Esophagus muscularis mucosa (tissue), 4 donors: ENCODE measurements at regions not wholly inside any gene's neighbourhood (a gene's known extent, or its start where the extent isn't known, plus 50 kb on each side); places are given as distances from the start of the nearest gene placed in this dataset.

Source experiments
- DNase-seq: peaks from one replicate; pipeline ENCODE4 v3.0.0-alpha.2; 2017; ENCODE audit errors: extremely low spot score
- H3K27ac ChIP-seq, 4 donors: fragments of 200-600 bp; sonication (generic); replicated peaks in 1 of 4; 1 replicate in 3 of 4; 2 replicates in 1 of 4; pipeline ENCODE4 v1.5.1; 2016 to 2019; ENCODE audit warnings: mild to moderate bottlenecking in 1 of 4
- H3K27me3 ChIP-seq, 4 donors: fragments of 200-600 bp; sonication (generic); one replicate each; pipeline versions ENCODE4 v1.5.1 to v1.6.0; 2016 to 2019
- H3K36me3 ChIP-seq, 4 donors: fragments of 200-600 bp; sonication (generic); one replicate each; pipeline ENCODE4 v1.5.1; 2016 to 2019
- H3K4me1 ChIP-seq, 4 donors: fragments of 200-600 bp; sonication (generic); one replicate each; pipeline ENCODE4 v1.5.1; 2016 to 2019
- H3K4me3 ChIP-seq, 4 donors: fragments of 200-600 bp; sonication (generic); 1 replicate in 2 of 4; 2 replicates in 2 of 4; pipeline ENCODE4 v1.5.1; 2016 to 2019; ENCODE audit warnings: mild to moderate bottlenecking in 4 of 4, moderate library complexity in 1 of 4
- H3K9me3 ChIP-seq, 4 donors: fragments of 200-600 bp; sonication (generic); 1 replicate in 3 of 4; 2 replicates in 1 of 4; pipeline ENCODE4 v1.5.1; 2016 to 2019
- CTCF ChIP-seq, 3 experiments: fragments of 200-600 bp in 2 of 3; fragments of 450-650 bp in 1 of 3; sonication (generic) in 2 of 3; IDR thresholded peaks; one replicate each; pipeline ENCODE4 v1.5.1; 2017 to 2019; ENCODE audit warnings: antibody characterized with exemption in 3 of 3, mild to moderate bottlenecking in 2 of 3, moderate library complexity in 1 of 3
- EP300 ChIP-seq: sonication (generic); formaldehyde crosslinking; IDR thresholded peaks from one replicate; pipeline ENCODE4 v1.6.1; 2017; ENCODE audit warnings: antibody characterized with exemption
- POLR2A ChIP-seq: fragments of 450-650 bp; IDR thresholded peaks from one replicate; pipeline ENCODE4 v1.6.1; 2017; ENCODE audit warnings: antibody characterized with exemption, moderate library complexity, mild to moderate bottlenecking, low read depth
- POLR2AphosphoS5 ChIP-seq, 2 donors: sonication (generic); formaldehyde crosslinking; IDR thresholded peaks; one replicate each; pipeline ENCODE4 v1.6.1; 2017; ENCODE audit warnings: antibody characterized with exemption in 2 of 2
- WGBS: methylation state at CpG from one replicate; pipeline ENCODE4 v1.1.5; 2018; 5-methylcytosine and 5-hydroxymethylcytosine counted together
- intact Hi-C: fragments of 100-400 bp; cut with DNase I; formaldehyde crosslinking; loops from one replicate; pipeline ENCODE4 v1.15.1; 2023

DNA sequence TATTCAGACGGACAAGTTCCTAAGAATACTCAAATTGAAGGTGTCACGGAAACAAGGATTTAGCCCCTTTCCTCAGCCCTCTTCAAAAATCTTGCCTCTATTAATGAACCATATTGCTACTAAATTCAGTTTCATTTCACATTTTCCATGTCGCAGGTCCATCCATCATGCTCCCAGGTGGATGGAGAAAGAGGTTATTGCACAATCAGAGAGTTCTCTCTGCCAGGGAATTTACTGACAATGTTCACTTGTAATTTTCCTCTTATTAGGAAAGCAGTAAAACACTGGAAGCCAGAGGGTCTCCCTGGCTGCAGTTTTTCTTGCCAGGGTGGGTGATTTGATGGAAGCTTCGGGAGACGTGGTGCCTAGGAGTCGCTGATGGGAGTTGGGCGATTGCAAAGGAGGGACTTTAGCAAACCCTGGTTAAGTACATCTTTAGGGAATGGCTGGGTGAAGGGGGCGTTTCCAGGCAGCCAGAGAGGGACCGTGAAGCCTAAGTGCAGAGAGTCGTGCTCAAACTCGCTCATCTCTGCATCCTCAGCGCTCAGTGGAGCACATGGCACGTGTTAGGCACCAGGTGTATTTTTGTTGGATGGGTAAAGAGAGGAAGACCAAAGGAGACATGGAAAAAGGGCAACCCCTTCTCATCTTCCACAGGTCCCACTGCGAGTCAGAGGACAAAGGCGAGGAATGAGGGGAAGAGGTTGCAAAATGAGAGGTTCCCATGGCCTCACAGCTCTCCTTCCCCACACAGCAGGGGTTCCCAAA is 321.9 kb upstream of the CDH4 start:
- H3K4me3 ChIP-seq: no peak overlapping the region
- no peaks in the 10 kb centered on the region for H3K27me3 ChIP-seq
- H3K9me3 ChIP-seq: no peaks in the 10 kb centered on the region
- H3K4me1 ChIP-seq: peaks cover 0 to 15% (median 9%) of the 10 kb centered on the region in 4 donors
- intact Hi-C loops: no loop called here
- no peaks in the 10 kb centered on the region for H3K36me3 ChIP-seq
- TF ChIP-seq EP300 (no peak), POLR2AphosphoS5 (IDR thresholded peaks at IDR 0.05) (no peak), POLR2A (no peak), CTCF (IDR thresholded peaks at IDR 0.05) (no peak)
- no peak overlapping the region for H3K27ac ChIP-seq
- 78% methylated on average over 15 of the region's 15 CpGs for WGBS
- no peak for DNase-seq

DNA sequence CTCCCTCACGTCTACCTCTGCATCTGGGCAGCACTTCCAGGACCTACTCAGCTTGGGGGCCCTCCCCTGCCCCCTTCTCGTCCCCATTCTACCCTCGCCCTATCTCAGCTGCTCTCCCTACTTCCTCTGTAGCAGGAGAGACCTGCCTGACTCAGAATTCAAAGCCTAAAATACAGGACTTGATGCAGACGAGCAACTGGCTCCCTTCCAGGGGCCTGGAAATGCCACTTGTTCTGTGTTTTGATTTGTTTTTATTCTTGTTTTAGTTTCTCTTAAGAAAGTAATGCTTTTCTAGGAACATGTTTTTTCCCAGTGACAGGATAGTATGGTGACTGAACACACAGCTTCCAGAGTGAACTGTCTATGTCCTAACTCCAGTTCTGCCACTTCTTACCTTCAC is 320.4 kb upstream of the CDH4 start:
- WGBS: 36% methylated on average over 4 of the region's 4 CpGs
- Histone ChIP-seq H3K27me3 (no peaks in the 10 kb centered on the region), H3K4me1 (peaks cover 0 to 15% (median 9%) of the 10 kb centered on the region in 4 donors), H3K36me3 (no peaks in the 10 kb centered on the region), H3K4me3 (no peak overlapping the region), H3K9me3 (no peaks in the 10 kb centered on the region), H3K27ac (no peak overlapping the region)
- no peak for DNase-seq
- intact Hi-C loops: no loop called here
- TF ChIP-seq POLR2AphosphoS5 (IDR thresholded peaks at IDR 0.05): no peak
- TF ChIP-seq EP300: no peak
- no peak for TF ChIP-seq CTCF (IDR thresholded peaks at IDR 0.05)
- no peak for TF ChIP-seq POLR2A

DNA sequence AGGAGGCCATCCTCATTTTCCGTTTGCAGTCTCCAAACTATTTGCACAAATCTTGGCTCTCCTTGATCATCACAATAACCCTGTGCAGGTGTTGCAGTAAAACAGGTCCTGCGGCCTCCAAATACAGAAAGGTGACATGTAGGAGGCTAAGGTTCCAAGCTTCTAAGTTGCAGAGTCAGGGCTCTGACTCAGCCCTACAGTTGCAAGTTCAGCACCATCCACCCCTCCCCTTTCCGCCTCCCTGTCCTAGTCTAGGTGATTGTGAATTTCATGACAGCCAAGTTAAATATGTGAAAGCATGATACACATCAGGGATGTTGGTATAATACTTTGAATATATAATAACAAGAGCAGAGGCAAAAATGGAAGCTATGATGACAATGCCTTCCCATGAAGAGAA is 317.3 kb upstream of the CDH4 start:
- intact Hi-C loops: no loop called here
- Histone ChIP-seq H3K27me3 (no peaks in the 10 kb centered on the region), H3K4me3 (no peak overlapping the region), H3K9me3 (no peaks in the 10 kb centered on the region), H3K4me1 (peaks cover 0 to 15% (median 9%) of the 10 kb centered on the region in 4 donors), H3K27ac (no peak overlapping the region), H3K36me3 (no peaks in the 10 kb centered on the region)
- WGBS: 71% methylated on average over 3 of the region's 3 CpGs
- TF ChIP-seq EP300 (no peak), CTCF (IDR thresholded peaks at IDR 0.05) (no peak), POLR2A (no peak), POLR2AphosphoS5 (IDR thresholded peaks at IDR 0.05) (no peak)
- no peak for DNase-seq

GRCh38 chr20:60935971-60936370 is 316.1 kb upstream of the CDH4 start:
- 85% methylated on average over 8 of the region's 8 CpGs for WGBS
- no peak for DNase-seq
- Histone ChIP-seq H3K36me3 (no peaks in the 10 kb centered on the region), H3K4me1 (peaks cover 0 to 9% (median 7%) of the 10 kb centered on the region in 4 donors), H3K4me3 (no peak overlapping the region), H3K9me3 (no peaks in the 10 kb centered on the region), H3K27ac (no peak overlapping the region), H3K27me3 (no peaks in the 10 kb centered on the region)
- intact Hi-C loops: no loop called here
- no peak for TF ChIP-seq CTCF (IDR thresholded peaks at IDR 0.05)
- no peak for TF ChIP-seq POLR2AphosphoS5 (IDR thresholded peaks at IDR 0.05)
- no peak for TF ChIP-seq POLR2A
- no peak for TF ChIP-seq EP300

- Histone ChIP-seq H3K27me3 (no peaks in the 10 kb centered on the region), H3K9me3 (no peaks in the 10 kb centered on the region), H3K36me3 (no peaks in the 10 kb centered on the region), H3K4me3 (no peak overlapping the region), H3K27ac (no peak overlapping the region), H3K4me1 (no peaks in the 10 kb centered on the region)
- intact Hi-C loops: no loop called here
- TF ChIP-seq POLR2A (no peak), POLR2AphosphoS5 (IDR thresholded peaks at IDR 0.05) (no peak), EP300 (no peak), CTCF (IDR thresholded peaks at IDR 0.05) (no peak)
- WGBS: 61% methylated on average over 10 of the region's 10 CpGs
- no peak for DNase-seq
Measured at GRCh38 chr20:60937585-60937984, 314.5 kb upstream of the CDH4 start.
